ENCODE measurements at regions not wholly inside any gene's neighbourhood (a gene's known extent, or its start where the extent isn't known, plus 50 kb on each side); places are given as distances from the start of the nearest gene placed in this dataset.

GRCh38 chr6:103707596-103708325, 1152.0 kb downstream of the HACE1 start:
- H3K9me3 Mint-ChIP-seq, result peaks cover 0 to 3% (median 2%) of the 10 kb centered on the region in 3 donors
- no peaks in the 10 kb centered on the region for H3K27me3 Mint-ChIP-seq
- no peak overlapping the region for H3K4me3 Mint-ChIP-seq
- no peak overlapping the region for H3K27ac Mint-ChIP-seq
- no peaks in the 10 kb centered on the region for H3K36me3 Mint-ChIP-seq
- H3K4me1 Mint-ChIP-seq, result no peaks in the 10 kb centered on the region

DNA sequence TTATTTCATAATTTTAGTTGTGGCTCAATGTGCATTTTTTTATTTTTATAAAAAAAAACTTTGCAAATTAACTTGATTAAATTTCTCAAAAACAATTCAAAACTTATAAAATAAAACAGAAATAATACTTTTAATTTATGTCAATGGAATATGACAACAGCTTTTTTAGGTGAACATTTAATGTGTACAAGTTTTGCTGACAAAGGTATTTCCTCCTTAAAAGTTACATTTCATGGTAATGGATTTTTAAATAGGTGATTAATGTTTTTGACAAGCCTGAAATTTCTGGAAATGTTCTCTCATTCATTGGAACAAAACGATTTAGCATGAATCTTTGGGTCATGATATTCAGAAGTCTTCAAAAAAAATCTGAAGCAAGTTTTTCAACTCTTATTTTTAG, 1160.0 kb downstream of the HACE1 start:
- Mint-ChIP-seq H3K27me3 (no peaks in the 10 kb centered on the region), H3K36me3 (no peaks in the 10 kb centered on the region), H3K27ac (no peak overlapping the region), H3K4me1 (no peaks in the 10 kb centered on the region), H3K4me3 (no peak overlapping the region), H3K9me3 (no peaks in the 10 kb centered on the region)

- Mint-ChIP-seq H3K4me1 (no peaks in the 10 kb centered on the region), H3K27me3 (no peaks in the 10 kb centered on the region), H3K27ac (no peak overlapping the region), H3K4me3 (no peak overlapping the region), H3K36me3 (no peaks in the 10 kb centered on the region), H3K9me3 (peaks cover 0 to 3% (median 2%) of the 10 kb centered on the region in 3 donors)
Observed at GRCh38 chr6:103687430-103687829, 1172.3 kb downstream of the HACE1 start.

GRCh38 chr6:103680116-103680515, 1179.6 kb downstream of the HACE1 start:
- H3K4me1 Mint-ChIP-seq, result peaks cover 0 to 2% (median 0%) of the 10 kb centered on the region in 3 donors
- H3K4me3 Mint-ChIP-seq, result no peak overlapping the region
- H3K36me3 Mint-ChIP-seq, result no peaks in the 10 kb centered on the region
- H3K27ac Mint-ChIP-seq, result no peak overlapping the region
- no peaks in the 10 kb centered on the region for H3K27me3 Mint-ChIP-seq
- peaks cover 0 to 3% (median 2%) of the 10 kb centered on the region in 3 donors for H3K9me3 Mint-ChIP-seq

GRCh38 chr6:103677290-103677689, 1182.4 kb downstream of the HACE1 start:
- H3K27ac Mint-ChIP-seq, result no peak overlapping the region
- no peaks in the 10 kb centered on the region for H3K27me3 Mint-ChIP-seq
- peaks cover 0 to 2% (median 0%) of the 10 kb centered on the region in 3 donors for H3K4me1 Mint-ChIP-seq
- H3K36me3 Mint-ChIP-seq, result no peaks in the 10 kb centered on the region
- peaks cover 0 to 3% (median 2%) of the 10 kb centered on the region in 3 donors for H3K9me3 Mint-ChIP-seq
- H3K4me3 Mint-ChIP-seq, result no peak overlapping the region

- no peak overlapping the region for H3K4me3 Mint-ChIP-seq
- no peaks in the 10 kb centered on the region for H3K27me3 Mint-ChIP-seq
- no peak overlapping the region for H3K27ac Mint-ChIP-seq
- peaks cover 0 to 2% (median 0%) of the 10 kb centered on the region in 3 donors for H3K4me1 Mint-ChIP-seq
- H3K9me3 Mint-ChIP-seq, result peaks cover 0 to 3% (median 2%) of the 10 kb centered on the region in 3 donors
- H3K36me3 Mint-ChIP-seq, result no peaks in the 10 kb centered on the region
Observed at GRCh38 chr6:103675807-103676406, 1183.8 kb downstream of the HACE1 start.

- Mint-ChIP-seq H3K36me3 (no peaks in the 10 kb centered on the region), H3K9me3 (peaks cover 0 to 3% (median 2%) of the 10 kb centered on the region in 3 donors), H3K4me3 (no peak overlapping the region), H3K27me3 (no peaks in the 10 kb centered on the region), H3K27ac (no peak overlapping the region), H3K4me1 (peaks cover 0 to 2% (median 0%) of the 10 kb centered on the region in 3 donors)
Observed at GRCh38 chr6:103674790-103675189, 1184.9 kb downstream of the HACE1 start.

DNA sequence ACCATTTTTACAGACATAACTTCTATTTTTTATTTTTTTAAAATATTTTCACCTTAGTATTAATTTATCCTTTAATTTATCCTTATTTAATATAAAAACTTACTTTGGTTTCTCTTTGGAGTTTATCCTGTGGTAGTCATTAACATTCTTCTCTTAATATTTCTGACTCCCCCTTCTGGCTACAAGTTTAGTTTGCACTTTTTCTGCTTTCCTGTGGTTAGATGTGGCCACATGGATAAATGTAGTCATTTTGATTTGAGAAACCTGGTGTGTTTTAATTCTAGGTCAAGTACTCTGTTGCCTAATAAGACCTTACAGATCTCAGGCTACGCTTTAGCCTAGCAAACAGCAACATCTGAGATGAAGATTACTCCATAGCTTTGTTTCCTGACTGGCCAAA, 1187.5 kb downstream of the HACE1 start:
- peaks cover 0 to 5% (median 2%) of the 10 kb centered on the region in 3 donors for H3K9me3 Mint-ChIP-seq
- no peak overlapping the region for H3K27ac Mint-ChIP-seq
- H3K36me3 Mint-ChIP-seq, result no peaks in the 10 kb centered on the region
- no peaks in the 10 kb centered on the region for H3K27me3 Mint-ChIP-seq
- peaks cover 0 to 2% (median 0%) of the 10 kb centered on the region in 3 donors for H3K4me1 Mint-ChIP-seq
- H3K4me3 Mint-ChIP-seq, result no peak overlapping the region

DNA sequence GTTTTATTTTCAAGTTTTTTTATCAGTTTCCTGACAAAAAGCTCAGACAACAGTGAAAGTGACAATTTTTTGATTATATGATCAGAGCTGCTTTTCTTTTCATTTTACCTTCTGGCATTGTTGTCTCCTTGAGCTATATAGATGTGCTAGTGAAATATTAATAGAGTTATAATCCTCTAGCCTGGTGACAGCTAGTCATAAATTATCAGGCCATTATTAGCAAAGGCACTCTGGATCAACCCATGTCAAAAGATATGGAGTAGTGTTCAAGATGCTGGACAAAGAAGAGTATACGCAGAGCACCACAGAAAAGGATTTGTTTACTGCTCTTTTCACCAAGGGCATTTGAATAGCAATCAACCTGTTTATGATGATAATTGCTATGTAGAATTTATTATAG, 1230.1 kb downstream of the HACE1 start:
- Mint-ChIP-seq H3K4me1 (no peaks in the 10 kb centered on the region), H3K27ac (no peak overlapping the region), H3K27me3 (no peaks in the 10 kb centered on the region), H3K9me3 (peaks cover 2 to 6% (median 4%) of the 10 kb centered on the region in 3 donors), H3K4me3 (no peak overlapping the region), H3K36me3 (no peaks in the 10 kb centered on the region)

GRCh38 chr6:103617642-103618041, 1242.1 kb downstream of the HACE1 start:
- no peaks in the 10 kb centered on the region for H3K27me3 Mint-ChIP-seq
- H3K9me3 Mint-ChIP-seq, result peaks cover 2 to 5% (median 2%) of the 10 kb centered on the region in 3 donors
- H3K4me1 Mint-ChIP-seq, result no peaks in the 10 kb centered on the region
- H3K36me3 Mint-ChIP-seq, result no peaks in the 10 kb centered on the region
- no peak overlapping the region for H3K4me3 Mint-ChIP-seq
- H3K27ac Mint-ChIP-seq, result no peak overlapping the region

GRCh38 chr6:103587722-103588121, 1272.0 kb downstream of the HACE1 start:
- Mint-ChIP-seq H3K4me1 (no peaks in the 10 kb centered on the region), H3K27ac (no peak overlapping the region), H3K36me3 (no peaks in the 10 kb centered on the region), H3K4me3 (no peak overlapping the region), H3K9me3 (peaks cover 4 to 16% (median 5%) of the 10 kb centered on the region in 3 donors), H3K27me3 (no peaks in the 10 kb centered on the region)

GRCh38 chr6:103578115-103578514, 1281.6 kb downstream of the HACE1 start:
- Mint-ChIP-seq H3K27me3 (no peaks in the 10 kb centered on the region), H3K4me3 (no peak overlapping the region), H3K36me3 (peaks cover 2% of the 10 kb centered on the region), H3K4me1 (no peaks in the 10 kb centered on the region), H3K9me3 (peaks cover 4 to 11% (median 4%) of the 10 kb centered on the region in 3 donors), H3K27ac (no peak overlapping the region)

GRCh38 chr6:103570431-103570830, 1289.3 kb downstream of the HACE1 start:
- no peaks in the 10 kb centered on the region for H3K27me3 Mint-ChIP-seq
- H3K4me3 Mint-ChIP-seq, result no peak overlapping the region
- H3K27ac Mint-ChIP-seq, result no peak overlapping the region
- no peaks in the 10 kb centered on the region for H3K4me1 Mint-ChIP-seq
- peaks cover 0 to 3% (median 0%) of the 10 kb centered on the region in 3 donors for H3K9me3 Mint-ChIP-seq
- H3K36me3 Mint-ChIP-seq, result no peaks in the 10 kb centered on the region

DNA sequence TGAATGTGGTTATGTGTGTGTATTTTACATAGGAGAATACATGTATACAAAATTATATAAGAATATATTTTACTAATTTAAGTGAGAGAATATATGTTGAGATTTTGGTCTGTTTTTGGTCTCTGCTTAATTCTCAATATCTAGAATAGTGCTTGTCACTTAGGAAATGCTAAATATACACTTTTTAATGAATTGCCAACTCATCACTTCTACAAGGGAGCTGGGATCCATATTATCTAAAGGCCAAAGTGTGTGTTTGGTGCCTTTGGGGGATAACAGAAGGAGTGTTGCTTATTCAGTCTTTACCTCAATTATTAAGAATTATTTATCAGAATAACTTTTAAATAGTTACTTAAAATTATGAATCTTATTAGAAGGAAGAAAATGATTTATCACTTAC, 1304.8 kb downstream of the HACE1 start:
- H3K4me1 Mint-ChIP-seq, result peaks cover 0 to 2% (median 0%) of the 10 kb centered on the region in 3 donors
- peaks cover 0 to 4% (median 3%) of the 10 kb centered on the region in 3 donors for H3K9me3 Mint-ChIP-seq
- H3K4me3 Mint-ChIP-seq, result no peak overlapping the region
- no peak overlapping the region for H3K27ac Mint-ChIP-seq
- no peaks in the 10 kb centered on the region for H3K36me3 Mint-ChIP-seq
- H3K27me3 Mint-ChIP-seq, result no peaks in the 10 kb centered on the region

GRCh38 chr6:103538381-103538780, 1321.3 kb downstream of the HACE1 start:
- Mint-ChIP-seq H3K9me3 (peaks cover 2 to 12% (median 5%) of the 10 kb centered on the region in 3 donors), H3K27me3 (no peaks in the 10 kb centered on the region), H3K27ac (no peak overlapping the region), H3K4me3 (no peak overlapping the region), H3K4me1 (no peaks in the 10 kb centered on the region), H3K36me3 (no peaks in the 10 kb centered on the region)

DNA sequence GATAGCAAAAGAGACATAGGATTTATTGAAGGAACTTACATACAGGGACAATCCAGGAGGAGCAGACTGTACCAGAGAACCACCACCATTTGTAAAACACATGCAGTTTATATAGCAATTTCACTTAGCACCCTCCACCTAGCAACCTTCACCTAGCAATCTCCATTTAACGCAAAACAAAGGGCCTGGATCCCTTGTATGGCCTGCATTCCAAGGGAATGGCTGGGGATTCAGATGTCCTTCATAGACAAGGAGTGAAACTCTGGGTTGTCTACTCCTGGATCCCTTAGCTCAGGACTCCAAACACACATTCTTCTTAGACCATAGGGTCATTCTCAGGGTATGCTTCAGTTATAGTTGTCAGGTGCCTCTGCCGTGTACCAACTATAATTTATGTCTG, 1324.9 kb downstream of the HACE1 start:
- Mint-ChIP-seq H3K4me3 (no peak overlapping the region), H3K27me3 (no peaks in the 10 kb centered on the region), H3K27ac (no peak overlapping the region), H3K4me1 (no peaks in the 10 kb centered on the region), H3K36me3 (no peaks in the 10 kb centered on the region), H3K9me3 (peaks cover 1 to 9% (median 2%) of the 10 kb centered on the region in 3 donors)
